ENCODE measurements at regions not wholly inside any gene's neighbourhood (a gene's known extent, or its start where the extent isn't known, plus 50 kb on each side); places are given as distances from the start of the nearest gene placed in this dataset.

- DNase-seq (ENCODE audit: low read depth): no peak
Measured at GRCh38 chr15:46242935-46243334, 608.1 kb downstream of the SQOR start.

DNA sequence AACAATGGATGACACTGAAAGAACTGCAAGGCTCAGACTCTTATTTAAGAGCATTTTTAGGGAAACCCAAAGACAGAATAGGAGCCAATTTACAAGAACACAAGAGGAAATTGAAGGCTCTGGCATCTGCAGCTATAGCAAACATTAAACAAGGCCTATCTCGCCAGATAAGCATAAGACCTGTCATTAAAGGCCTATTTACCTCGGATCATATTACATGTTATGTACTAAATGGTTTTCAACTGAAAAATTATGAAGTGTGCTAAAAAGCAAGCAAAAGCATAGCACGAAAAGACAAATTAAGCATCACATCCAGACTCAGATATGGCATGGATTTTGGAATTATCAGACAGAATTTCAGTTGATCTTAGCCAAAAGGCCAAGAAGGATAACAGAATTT lies 617.1 kb downstream of the SQOR start:
- DNase-seq (ENCODE audit: low read depth): no peak

- DNase-seq (ENCODE audit: low read depth): no peak
Measured at GRCh38 chr15:46258056-46258455, 623.2 kb downstream of the SQOR start.

DNA sequence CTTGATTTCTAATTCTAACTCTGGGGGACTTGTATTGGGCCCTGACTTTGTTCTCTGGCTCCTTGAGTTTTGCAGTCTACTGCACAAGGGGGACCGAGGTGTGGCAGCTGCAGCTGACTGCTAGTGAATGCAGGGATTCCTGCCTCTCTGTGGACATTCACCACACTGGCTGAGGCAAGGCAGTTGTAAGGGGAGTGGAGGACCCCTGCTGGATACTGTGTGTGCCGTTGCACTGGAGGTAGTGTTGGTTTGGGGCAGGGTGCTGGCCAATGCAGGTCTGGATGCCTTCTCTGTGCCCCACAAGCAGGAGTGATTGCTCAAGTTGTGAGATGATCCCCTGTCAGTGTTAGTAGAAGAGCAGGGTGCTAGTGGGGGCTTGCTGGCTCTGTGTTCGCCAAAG lies 626.1 kb downstream of the SQOR start:
- no peak for DNase-seq (ENCODE audit: low read depth)

GRCh38 chr15:46265664-46266347 lies 631.0 kb downstream of the SQOR start:
- DNase-seq (ENCODE audit: low read depth): no peak

DNA sequence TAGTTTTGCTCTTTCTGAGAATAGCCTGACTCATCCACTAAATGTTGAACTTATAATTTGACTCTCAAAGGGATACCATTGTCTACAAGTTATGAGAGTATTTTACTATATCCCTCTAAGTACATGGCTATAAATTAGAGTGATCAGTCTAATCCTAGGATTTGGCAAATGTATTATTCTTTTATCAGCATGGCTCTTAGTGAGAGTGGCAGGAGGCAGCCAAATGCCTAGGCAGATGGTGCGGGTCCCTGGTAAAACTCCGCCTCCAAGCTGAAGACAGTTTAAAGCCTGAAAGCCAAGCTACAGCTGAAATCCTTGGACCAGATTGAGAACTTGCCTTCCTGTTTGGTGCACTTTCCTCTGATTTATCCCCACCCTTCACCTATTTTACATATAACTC lies 631.8 kb downstream of the SQOR start:
- DNase-seq (ENCODE audit: low read depth): no peak

DNA sequence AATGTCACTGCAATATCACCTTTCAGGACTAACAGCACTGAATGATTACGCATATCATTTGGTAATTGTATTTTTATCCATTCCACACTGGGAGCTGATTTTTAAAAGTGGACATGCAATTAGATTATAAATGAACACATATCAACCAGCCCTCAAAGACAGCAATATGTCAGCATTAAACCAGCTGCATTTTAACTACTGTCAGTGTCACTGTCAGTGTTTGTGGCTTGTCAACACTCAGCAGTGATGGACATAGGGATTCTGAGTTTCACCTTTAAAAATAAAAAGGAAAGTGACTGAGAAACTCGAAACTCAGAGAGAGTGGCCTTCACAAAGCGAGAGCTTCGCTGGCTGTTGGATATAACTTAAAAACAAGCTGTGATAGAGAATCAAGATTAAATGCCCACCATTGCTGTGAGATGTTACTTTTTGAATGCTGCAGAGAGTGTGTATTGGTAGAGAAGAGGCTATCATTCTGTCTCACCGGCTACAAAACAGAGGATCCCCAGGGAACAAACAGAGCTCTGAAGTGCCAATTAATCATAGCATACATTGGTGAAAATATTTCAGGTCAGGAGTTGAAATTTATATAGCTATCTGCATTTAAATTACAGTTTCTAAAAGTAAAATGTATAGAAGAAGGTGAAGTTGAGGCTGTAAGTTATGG lies 635.8 kb downstream of the SQOR start:
- no peak for DNase-seq (ENCODE audit: low read depth)

- no peak for DNase-seq (ENCODE audit: low read depth)
Measured at GRCh38 chr15:46275701-46276100, 640.9 kb downstream of the SQOR start.

- DNase-seq (ENCODE audit: low read depth): no peak
Measured at GRCh38 chr15:46277451-46277850, 642.6 kb downstream of the SQOR start.

DNA sequence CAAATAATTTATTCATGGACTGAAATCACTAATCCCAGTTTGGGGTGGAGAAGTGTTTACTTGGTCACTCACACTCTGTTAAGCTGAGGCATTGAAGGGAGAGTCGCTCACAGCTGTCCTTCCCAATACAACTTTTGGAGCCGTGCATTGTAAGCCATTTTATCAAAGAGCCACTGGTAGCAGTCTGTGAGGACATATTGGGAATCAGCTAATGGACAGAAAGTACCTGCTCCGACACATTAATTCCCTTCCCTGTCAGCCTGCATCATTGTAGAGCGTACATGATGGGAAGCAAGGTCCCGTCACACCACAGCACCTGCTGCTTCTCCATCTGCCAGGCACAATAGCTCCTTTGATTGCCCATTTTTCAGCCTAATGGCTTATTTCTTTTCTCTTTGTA lies 643.2 kb downstream of the SQOR start:
- DNase-seq (ENCODE audit: low read depth): no peak

DNA sequence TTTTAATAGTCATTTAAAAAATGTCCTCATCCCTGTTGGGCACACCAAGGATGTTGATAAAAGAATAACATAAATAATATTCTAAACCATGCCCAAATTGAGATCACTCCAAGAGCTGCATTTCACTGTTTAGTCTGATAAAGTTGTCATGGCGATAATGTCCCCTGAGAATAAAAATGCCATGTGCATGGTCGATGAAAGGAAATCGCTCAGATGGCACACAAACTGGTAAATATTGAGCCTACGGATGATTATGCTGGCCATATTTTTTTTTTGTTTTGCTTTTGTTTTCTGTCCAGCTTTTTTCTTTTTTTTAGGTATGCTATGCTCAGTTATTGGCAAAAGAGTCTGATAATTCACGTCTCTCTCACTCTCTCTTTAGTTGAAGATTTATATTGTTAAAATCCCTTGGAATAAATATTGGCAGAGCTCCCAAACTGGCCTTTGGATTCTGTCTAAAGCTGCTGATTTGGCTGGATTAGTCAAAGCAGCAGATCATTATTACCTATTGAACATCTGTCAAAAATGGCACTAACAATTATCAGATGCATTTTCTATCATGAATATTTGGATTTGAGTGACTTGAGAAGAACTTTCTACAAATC lies 643.8 kb downstream of the SQOR start:
- DNase-seq (ENCODE audit: low read depth): no peak

DNA sequence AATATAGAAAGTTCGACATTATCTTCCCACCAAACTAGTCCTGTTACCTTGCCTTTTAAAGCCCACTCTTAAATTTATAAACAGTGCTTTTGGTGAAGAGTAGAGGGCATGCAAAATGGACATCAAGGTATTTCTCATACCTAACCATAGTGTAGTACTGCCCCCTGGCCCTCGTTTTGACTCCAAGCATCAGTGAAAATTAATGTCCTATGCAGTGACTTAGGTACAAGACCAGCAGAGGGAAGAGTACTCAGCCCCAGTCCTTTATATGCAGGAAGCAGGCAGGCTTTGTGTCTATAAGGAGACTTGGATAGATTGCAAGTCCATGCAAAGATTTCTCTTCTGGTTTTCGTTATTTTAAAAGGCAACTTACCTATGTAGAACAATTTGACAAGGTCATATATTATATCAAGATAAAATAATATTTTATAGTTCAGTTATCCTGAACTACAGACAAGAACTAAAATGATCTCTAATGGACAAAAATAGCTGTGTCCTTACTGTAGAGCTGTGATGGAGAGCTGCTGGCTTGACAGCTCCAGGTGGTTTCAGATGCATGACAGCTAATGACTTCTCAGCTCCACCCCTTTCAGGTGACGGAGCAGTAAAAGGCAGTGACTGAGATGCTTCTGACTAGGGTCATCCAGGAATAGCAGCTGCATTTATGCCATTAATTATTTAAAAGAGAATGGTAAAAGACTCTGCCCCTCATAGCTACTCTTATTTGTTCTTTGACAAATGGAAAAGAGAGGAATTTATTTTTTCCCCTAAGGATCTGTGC lies 646.1 kb downstream of the SQOR start:
- no peak for DNase-seq (ENCODE audit: low read depth)

DNA sequence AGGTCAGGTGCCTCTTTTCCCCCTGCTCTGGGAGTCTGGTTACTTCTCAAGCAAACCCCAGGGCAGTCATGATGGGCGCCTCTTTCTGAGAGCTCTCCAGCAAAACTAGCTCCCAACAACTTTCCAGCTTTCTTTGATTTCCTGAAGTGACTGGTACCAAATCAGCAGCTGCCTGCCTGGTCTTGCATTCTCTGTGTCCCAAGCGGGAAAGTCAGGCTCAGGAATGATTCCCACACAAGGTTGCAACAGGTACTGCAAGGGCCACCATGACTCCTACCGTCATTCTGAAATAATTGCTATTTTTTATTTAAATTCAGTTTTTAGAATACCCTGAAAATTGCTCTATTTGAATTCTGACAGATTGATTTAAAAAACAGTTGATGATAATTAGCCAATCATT lies 658.7 kb downstream of the SQOR start:
- no peak for DNase-seq (ENCODE audit: low read depth)

DNA sequence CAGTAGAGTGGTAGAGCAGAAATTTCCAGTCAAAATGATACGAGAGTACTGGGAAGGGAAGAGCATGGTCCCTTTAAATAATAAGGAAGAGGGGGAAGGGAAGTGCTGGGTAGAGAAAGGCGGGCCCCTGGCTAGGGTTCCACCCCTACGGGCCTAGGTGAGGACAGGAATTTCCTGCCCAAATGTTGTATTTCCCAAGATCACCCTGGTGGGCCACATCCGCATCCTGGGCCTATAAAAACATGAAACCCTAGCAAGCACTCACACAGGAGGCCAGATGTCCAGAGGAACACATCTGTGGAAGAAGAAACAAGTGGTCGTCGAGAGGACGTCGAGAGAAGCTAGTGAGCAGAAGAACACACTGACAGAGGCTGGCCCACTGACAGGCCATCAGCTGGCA lies 661.2 kb downstream of the SQOR start:
- DNase-seq (ENCODE audit: low read depth): no peak

- DNase-seq (ENCODE audit: low read depth): no peak
Measured at GRCh38 chr15:46296797-46297196, 662.0 kb downstream of the SQOR start.

DNA sequence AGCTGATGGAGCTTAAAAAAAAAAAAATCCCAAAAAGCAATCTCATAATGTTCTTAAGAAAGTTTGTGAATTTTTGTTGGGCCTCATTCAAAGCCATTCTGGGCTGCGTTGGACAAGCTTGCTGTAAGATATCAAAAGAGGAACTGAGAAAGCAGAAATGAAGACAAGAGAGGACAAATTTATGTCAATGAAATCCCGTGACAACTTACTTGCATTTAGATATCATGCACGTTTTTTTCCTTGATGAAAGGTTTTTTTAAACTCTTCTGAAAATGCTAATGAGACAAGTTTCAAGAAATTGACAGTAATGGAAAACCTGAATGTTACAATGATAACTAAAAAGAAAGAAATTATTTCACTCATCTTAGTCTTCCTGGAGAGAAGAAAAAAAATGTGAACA lies 662.9 kb downstream of the SQOR start:
- DNase-seq (ENCODE audit: low read depth): no peak

- DNase-seq (ENCODE audit: low read depth): no peak
Measured at GRCh38 chr15:46300716-46301115, 665.9 kb downstream of the SQOR start.

- DNase-seq (ENCODE audit: low read depth): no peak
Measured at GRCh38 chr15:46301291-46301690, 666.5 kb downstream of the SQOR start.

- DNase-seq (ENCODE audit: low read depth): no peak
Measured at GRCh38 chr15:46301826-46302225, 667.0 kb downstream of the SQOR start.

DNA sequence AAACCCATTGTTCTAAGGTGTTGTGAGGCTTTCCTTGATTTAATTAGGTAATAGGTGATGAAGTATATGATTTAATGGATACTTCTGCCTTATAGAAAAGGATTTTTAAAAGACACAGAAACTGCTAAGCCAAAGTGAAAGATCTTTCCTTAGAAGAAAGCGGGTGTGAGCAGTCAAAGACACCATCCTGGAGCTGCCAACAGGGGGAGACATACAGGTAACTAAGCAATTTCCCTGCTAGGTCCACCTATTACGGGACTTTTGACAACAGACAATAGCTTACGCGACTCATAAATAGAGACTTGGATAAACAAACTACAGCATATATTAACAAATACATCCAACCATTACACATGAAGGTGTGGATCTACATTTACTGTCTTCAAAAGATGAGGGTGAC lies 669.5 kb downstream of the SQOR start:
- no peak for DNase-seq (ENCODE audit: low read depth)

- no peak for DNase-seq (ENCODE audit: low read depth)
Measured at GRCh38 chr15:46307746-46308145, 672.9 kb downstream of the SQOR start.

GRCh38 chr15:46309914-46310313 lies 675.1 kb downstream of the SQOR start:
- no peak for DNase-seq (ENCODE audit: low read depth)
